Cardiac septum (tissue), 1 donor: ENCODE measurements at regions not wholly inside any gene's neighbourhood (a gene's known extent, or its start where the extent isn't known, plus 50 kb on each side); places are given as distances from the start of the nearest gene placed in this dataset.
"Not testable (repeated sequence)": the region's sequence is repeated elsewhere in the genome, so short reads cannot be mapped to it uniquely, and the experiment has no call there.

Experiments used
- DNase-seq: peaks from one replicate; pipeline ENCODE4 v3.0.0-alpha.2; 2020; ENCODE audit warnings: low spot score
- intact Hi-C: fragments of 100-400 bp; cut with DNase I; formaldehyde crosslinking; loops from one replicate; pipeline ENCODE4 v1.14.0; 2022
- donor health status: DM: no; HTN: no; CAD: no.

DNA sequence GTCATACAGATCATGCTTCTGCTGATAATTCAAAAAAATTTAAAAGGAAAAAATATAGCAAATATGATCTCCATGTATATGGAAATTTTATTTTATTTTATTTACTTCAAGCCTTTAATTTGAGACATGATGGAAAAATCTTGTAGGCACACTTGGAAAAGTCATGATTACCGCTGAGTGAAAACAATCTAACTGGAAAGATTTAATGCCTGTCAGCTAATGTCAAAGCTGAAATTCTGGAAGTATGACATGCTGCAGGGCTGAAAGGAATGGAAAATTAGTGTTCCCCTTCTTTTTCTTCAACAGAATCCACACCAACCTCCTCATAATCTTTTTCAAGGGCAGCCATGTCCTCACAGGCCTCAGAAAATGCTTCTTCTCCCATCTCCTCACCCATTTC lies 58.2 kb downstream of the RPRM start:
- DNase-seq, result no peak
- intact Hi-C loops, result no loop called here

DNA sequence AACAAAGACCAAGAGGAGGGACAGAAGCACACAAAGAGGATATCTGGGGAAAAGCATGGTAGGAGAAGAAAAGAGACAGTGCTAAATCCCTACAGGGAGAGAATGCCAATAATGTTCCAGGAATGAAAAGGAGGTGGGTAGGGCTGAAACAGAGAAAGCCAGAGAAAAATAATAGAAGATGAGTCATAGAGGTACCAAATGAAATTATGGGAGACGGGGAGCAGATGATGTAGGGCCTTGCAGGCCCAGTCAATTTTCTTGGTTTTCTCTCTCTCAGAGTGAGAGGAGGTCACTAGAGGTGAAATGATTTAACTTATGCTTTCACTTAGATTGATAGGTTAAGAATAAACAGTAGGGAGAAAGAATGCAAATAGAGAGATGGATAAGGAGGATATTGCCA lies 61.5 kb downstream of the RPRM start:
- intact Hi-C loops, result no loop called here

DNA sequence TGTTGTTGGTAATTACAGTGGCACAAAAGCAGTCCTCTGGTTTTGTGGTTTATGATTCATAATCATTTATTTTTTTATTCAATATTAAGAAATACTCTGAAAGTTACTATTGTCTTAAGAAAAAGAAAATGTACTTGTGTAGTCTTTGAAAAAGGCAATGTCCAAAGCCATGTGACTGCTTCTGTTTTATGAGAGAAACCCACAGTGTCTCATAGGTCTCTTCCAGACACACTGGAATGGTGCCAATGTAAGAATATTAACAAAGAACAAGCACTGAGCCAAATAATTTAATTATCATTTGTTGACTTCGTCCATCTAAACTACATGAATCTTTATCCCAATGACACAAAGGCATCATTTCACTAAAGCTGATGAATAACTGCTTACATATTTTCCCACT lies 62.5 kb downstream of the RPRM start:
- intact Hi-C loops, result no loop called here

More for the DNA sequence above, 61.5 kb downstream of the RPRM start:
- DNase-seq, result no peak

DNA sequence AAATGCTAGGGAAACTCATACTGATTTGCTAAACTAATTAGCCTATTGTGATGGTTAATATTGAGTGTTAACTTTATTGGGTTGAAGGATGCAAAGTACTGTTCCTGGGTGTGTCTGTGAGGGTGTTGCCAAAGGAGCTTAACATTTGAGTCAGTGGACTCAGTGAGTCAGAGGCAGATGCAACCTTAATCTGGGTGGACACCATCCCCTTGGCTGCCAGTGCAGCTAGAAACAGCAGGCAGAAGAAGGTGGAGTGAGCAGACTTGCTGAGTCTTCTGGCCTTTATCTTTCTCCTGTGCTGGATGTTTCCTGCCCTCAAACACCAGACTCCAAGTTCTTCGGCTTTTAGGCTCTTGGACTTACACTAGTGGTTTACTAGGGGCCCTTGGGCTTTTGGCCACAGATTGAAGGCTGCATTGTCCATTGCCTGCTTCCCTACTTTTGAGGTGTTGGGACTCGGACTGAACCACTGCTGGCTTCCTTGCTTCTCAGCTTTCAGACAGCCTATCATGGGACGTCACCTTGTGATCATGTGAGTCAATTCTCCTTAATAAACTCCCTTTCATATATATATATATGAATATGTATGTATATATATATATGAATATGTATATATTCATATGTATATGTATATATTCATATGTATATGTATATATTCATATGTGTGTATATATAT lies 69.7 kb downstream of the RPRM start:
- intact Hi-C loops, result no loop called here
- no peak for DNase-seq

More for the DNA sequence above, 62.5 kb downstream of the RPRM start:
- no peak for DNase-seq

DNA sequence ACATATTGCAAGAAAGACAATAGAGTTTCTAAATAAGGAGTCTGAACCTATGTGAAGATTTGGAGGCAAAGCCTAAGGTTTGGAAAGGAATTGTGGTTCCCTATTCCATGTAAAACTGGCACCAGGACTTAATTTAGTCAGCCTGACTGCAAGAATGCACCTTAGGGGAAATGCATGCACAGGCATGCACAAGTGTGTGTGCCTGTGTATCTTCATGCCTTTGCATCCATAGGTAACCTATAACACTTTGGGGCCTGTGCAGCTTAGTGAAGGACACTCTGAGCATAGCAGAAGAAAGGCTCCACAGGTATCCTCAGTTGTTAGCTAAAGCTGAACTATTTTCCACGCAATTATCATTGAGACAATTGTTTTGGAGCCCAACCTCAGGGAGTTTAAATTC lies 73.4 kb downstream of the RPRM start:
- intact Hi-C loops, result no loop called here
- DNase-seq, result no peak

DNA sequence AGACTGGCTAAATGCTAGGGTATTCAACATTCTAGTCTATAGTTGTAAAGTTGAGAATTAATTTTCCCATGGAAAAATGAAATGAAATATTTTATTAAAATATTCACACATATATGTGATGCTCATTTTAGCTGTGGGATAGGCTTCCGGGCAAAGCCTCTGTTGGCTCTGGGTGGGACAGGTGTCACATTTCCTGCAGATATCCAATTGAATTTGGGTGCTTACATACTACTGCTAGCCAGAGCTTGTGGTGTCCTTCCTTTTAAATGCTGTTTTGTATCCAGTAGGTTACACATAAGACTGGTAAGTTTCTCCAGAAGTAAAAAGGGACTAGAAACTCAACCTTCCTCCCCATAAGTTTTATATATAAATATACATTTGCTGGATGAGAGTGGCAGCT lies 73.8 kb downstream of the RPRM start:
- no peak for DNase-seq
- intact Hi-C loops, result no loop called here

DNA sequence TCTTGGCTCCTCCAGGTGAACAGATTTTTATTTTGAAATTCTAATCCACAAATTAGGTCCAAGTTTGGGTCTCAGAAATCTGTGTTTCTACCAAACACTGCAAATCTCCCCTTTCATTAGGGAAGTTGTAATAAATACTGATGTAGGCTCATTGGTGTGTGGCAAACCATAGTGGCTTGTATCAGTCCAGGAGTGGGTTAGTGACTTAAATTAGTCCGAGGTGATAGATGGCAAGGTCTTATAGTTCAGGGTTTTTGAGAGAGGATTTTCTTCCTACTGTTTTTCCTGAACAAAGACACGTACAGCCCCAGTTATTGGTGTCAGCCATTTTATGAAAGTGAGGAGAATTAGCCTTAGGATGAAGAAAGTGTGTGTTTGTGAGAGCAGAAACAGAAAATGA lies 74.6 kb downstream of the RPRM start:
- intact Hi-C loops, result no loop called here
- no peak for DNase-seq

DNA sequence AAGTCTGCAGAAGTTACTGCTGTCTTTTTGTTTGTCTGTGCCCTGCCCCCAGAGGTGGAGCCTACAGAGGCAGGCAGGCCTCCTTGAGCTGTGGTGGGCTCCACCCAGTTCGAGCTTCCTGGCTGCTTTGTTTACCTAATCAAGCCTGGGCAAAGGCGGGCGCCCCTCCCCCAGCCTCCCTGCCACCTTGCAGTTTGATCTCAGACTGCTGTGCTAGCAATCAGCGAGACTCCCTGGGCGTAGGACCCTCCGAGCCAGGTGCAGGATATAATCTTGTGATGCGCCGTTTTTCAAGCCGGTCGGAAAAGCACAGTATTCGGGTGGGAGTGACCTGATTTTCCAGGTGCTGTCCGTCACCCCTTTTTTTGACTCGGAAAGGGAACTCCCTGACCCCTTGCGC lies 75.2 kb downstream of the RPRM start:
- DNase-seq, intact Hi-C loops: not testable (repeated sequence)

DNA sequence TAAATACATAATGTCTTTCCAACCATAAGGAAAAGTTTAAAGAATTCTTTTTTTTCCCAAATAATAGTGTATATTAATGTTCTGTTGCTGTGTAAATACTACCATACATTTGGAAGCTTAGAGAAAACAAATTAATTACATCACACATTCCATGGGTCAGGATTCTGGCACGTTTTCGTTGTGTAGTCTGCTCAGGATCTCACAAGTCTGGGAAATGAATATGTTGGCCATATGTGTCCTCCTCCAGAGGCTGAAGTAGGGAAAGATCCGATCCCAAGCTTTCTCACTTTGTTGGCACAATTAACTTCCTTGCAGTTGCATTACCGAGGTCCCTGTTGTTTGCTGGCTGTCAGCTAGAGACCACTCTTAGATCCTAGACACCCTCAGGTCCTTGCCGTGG lies 83.9 kb downstream of the RPRM start:
- DNase-seq, result no peak
- intact Hi-C loops, result no loop called here

DNA sequence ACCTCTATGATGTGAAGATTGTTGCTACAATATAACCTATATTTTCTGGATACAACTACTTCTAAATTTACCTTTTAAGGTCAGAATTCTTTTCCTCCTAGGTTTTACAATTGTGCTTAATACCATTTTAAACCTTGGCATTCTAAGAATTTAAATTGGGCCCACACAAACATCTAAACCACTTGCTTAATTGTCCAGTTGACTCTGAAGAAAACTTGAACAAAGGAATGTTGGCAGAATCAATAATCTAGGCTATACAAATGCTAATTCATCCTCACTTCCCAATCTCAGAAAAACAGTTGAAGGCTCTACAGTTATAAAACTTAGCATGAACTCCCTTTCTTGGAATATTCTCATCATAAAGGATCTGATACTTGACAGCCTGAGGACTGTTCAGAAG lies 84.3 kb downstream of the RPRM start:
- intact Hi-C loops, result no loop called here
- DNase-seq, result no peak

DNA sequence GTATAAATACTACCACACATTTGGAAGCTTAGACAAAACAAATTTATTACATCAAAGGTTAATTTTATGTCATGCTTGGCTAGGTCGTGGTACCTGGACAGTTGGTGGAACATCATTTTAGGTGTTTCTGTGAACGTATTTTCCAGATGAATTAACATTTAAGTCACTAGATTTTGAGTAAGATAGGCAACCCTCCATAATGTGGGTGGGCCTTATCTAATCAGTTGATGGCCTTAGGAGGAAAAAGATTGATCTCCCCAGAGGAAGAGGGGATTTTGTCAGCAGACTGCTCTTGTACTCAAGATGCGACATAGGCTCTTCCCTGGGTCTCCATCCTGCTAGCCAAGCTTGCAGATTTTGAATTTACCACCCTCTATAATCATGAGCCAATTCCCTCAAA lies 85.0 kb downstream of the RPRM start:
- DNase-seq, result no peak

DNA sequence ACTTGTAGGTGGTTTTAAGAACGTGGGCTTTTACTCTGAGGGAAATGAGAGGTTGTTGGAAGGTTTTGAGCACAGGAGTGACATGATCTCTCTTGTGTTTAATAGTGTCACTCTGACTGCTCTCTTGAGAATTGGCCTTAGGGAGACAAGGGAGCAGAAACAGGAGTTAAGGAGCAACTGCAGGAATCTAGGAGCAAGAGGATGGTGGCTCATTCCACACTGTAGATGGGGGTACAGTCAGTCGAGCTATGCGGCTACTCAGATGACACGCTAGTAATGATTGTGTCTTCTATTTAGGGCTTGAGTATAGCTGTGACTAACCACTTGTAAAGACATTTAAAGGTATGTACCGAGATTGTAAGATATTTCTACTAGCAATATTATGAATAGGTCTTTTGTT lies 87.4 kb downstream of the RPRM start:
- DNase-seq, result no peak
- intact Hi-C loops, result no loop called here

More for the DNA sequence above, 85.0 kb downstream of the RPRM start:
- intact Hi-C loops, result no loop called here

DNA sequence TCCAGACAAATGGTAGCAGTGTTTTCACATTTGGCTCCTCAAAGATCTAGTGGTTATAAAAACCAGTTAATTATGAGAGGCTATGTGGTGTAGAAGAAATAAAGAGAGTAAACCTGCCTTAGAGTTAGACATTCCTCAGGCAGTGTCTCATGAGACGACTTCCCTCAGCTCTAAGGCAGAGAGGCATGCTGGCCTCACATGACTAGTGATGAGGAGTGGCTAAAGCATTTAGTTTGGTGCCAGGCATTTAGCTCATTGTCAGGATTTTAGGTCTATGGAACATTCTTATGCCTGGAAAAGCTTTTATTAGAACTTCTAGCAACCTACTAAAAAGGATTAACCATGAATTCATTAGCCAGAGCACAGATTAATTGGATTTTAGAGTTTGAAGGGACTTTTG lies 90.3 kb downstream of the RPRM start:
- intact Hi-C loops, result no loop called here

DNA sequence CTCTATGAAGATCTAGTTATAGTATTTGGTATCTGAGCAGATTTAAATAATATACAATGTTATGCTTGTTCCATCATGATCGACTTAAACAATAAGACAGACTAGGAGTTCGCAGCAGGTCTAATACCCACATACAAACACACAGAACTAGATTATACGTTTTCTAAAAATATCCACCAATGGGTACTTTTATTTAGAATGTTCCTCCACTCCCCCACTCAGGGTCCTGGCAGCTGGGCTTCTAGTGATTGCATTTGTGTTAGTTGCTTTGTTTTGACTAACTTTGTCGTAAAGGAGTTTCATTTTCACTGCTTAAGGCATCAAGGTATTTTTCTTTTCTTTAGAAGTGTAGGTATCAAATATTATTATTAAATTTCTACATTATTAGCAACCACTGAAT lies 91.4 kb downstream of the RPRM start:
- intact Hi-C loops, result no loop called here

More for the DNA sequence above, 90.3 kb downstream of the RPRM start:
- no peak for DNase-seq

DNA sequence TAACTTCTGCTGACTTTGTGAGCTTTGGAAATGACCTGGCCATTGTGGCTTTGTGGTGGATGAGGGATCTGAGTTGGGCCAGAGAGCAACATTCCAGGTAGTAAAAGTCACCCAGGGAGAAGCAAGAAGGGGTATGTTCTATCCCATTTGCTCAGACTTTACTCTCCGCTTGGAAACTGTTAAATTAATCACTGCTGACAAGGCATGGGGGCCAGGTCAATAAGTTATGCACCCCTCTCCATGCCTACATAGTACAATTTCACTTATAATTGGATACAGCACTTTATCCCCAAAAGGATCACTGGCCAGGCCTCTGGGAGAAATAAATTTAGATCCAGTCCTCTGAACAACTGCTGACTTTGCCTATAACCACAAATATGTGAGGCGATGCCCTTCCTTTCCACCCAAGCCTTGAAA lies 92.1 kb downstream of the RPRM start:
- no peak for DNase-seq
- intact Hi-C loops, result no loop called here

More for the DNA sequence above, 91.4 kb downstream of the RPRM start:
- no peak for DNase-seq

DNA sequence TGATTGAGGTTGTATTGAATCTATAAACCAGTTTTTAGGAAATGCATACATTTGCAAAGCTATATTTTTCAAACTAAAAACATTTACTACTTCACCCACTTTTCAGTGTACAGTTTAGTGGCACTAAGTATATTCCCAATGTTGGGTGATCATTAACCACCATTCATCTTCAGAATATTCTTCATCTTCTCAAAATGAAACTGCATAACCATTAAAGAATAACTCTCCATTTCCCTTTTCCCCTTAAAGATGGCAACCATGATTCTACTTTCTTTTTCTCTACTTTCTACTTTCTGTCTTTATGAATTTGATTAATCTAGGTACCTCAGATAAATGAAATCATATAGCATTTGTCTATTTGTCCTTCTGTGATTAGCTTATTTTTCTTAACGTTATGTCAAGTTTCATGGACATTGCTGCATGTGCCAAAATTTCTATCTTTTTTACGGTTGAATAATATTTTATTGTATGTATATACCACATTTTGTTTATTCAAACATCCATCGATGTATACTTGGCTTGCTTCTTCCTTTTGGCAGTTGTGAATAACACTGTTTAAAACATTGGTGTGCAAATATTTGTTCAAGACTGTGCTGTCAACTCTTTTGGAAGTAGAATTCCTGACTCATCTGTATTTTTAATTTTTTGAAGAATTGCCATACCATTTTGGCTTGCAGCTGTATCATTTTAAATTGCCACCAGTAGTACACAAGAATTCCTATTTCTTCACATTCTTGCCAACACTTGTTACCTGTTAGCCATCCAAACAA lies 104.9 kb downstream of the RPRM start:
- no peak for DNase-seq
- intact Hi-C loops, result no loop called here

DNA sequence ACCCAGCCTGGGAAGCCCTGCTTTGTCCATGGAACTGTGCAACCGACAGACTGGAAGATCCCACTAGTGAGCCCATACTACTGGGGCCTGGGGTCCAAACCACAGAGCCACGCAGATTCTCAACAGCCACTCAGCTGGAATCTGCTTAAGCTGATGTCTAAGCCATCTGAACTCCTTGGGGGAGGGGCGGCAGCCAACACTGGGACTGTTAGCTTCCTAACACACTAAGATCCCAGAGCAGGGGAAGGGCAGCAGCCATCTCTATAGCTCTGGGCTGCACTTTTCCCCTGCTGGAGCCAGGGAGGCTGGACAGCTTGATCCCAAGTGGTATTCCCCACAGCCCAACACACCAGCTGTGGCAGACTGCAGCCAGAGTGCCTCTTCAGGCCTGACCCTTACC lies 118.3 kb downstream of the RPRM start:
- intact Hi-C loops, result no loop called here
- no peak for DNase-seq

DNA sequence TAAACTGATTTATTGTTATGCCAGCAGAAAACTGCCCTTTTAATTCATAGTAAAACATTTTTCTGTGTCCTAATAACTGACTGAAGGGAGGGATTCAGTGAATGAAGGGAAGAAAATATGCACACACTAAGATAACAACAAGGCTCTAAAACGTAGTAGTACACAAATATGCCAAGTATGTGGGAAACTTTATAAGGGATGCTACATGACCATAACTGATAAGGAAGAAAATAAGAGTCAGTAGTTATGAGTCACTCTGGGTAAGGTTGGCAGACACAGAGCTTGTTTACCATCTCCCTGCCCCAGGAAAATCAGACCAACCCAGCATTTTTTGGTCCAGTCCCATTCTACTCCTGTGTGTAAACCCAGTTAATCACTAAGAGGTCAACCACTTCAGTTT lies 124.2 kb downstream of the RPRM start:
- no peak for DNase-seq
- intact Hi-C loops, result no loop called here

DNA sequence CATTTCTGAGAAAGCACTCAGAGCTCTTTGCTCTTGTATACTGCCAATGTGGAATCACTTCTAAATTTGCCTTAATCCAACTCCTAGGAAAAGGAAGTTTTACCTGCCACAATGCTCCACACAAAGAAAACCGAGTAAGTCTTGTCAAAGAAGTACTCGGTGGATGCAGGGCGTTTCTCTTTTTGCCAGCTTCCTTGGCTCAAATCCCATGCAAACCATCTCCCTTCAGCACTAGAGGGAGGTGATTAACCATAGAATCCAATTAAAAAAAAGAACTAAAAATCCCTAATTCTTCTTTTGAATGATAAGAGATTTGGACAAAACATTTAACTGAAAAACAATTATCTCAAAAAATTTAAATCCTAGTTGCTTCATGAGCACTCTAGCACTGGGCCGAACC lies 129.0 kb downstream of the RPRM start:
- no peak for DNase-seq

DNA sequence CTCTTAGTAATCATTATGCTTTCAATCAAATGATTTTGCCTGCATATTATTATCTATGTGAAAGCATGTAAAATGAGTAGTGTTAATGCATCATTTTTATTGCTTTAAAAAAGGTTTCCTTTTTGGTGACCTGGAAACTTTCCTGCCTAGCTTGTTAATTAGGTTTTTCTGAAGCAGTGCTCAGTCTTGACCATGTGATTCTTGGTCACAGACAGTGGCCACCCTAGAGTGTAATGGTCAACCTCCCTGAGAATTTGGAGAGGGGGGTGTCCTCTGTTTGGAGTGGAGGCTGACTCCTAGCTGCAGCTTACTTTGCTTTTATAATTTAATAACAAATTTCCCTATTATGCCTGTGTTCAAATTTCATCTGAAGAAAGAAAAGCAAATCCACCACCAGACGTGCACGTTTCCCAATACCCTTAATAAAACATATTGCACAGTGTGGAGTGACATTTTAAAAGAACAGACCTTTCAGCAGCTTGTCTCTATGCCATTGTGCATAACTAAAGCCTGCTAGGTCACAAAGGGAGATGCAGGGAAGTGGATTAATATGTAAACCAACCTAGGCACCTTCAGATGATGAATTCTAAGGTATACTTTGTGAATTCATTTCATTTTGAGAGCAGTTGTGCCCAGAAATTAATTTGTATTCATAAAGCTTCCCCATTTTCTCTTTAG lies 130.6 kb downstream of the RPRM start:
- no peak for DNase-seq
- intact Hi-C loops, result no loop called here

More for the DNA sequence above, 129.0 kb downstream of the RPRM start:
- intact Hi-C loops, result no loop called here

DNA sequence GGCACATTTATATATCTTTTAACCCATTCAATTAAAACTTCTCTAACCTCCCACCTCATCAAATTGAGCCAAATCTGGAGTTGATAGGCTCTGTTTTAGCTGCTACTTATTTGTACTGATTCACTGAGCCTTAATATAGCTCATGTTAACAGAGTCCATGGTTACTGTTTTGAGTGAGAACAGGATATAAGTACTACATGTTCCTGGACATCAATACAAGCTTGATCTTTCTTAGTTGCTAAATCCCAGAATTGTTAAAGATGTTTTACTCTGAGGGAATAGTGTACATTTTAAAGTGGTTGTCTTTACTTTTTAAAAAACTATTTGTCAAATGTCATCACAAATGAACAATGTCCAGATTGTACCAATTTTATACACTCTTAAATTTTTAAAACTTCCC lies 157.7 kb downstream of the RPRM start:
- intact Hi-C loops, result no loop called here

More for the DNA sequence above, 157.7 kb downstream of the RPRM start:
- no peak for DNase-seq
